Trophoblast cell (in vitro differentiated cells and primary cell): ENCODE measurements at regions not wholly inside any gene's neighbourhood (a gene's known extent, or its start where the extent isn't known, plus 50 kb on each side); places are given as distances from the start of the nearest gene placed in this dataset.

Source experiments
- DNase-seq, 2 donors: peaks; one replicate each; pipeline ENCODE4 v3.0.0-alpha.2; 2016
- H2AFZ ChIP-seq: 2 replicates; pipeline ENCODE4 v1.6.1; 2013; ENCODE audit warnings: low read length, moderate library complexity, mild to moderate bottlenecking; ENCODE audit not compliant: insufficient read depth, poor library complexity
- H2AK5ac ChIP-seq: 2 replicates; pipeline ENCODE4 v1.6.1; 2013; ENCODE audit warnings: mild to moderate bottlenecking, low read length
- H2BK120ac ChIP-seq: 2 replicates; pipeline ENCODE4 v1.6.1; 2013; ENCODE audit warnings: low read length, mild to moderate bottlenecking, moderate library complexity; ENCODE audit not compliant: insufficient read depth, poor library complexity
- H2BK12ac ChIP-seq: 2 replicates; pipeline ENCODE4 v1.6.1; 2013; ENCODE audit warnings: mild to moderate bottlenecking, low read length, moderate library complexity
- H2BK5ac ChIP-seq: 2 replicates; pipeline ENCODE4 v1.6.1; 2013; ENCODE audit warnings: low read length, low read depth, moderate library complexity, mild to moderate bottlenecking; ENCODE audit not compliant: poor library complexity
- H3K14ac ChIP-seq: 2 replicates; pipeline ENCODE4 v1.6.1; 2013; ENCODE audit warnings: mild to moderate bottlenecking, low read length
- H3K18ac ChIP-seq: 2 replicates; pipeline ENCODE4 v1.6.1; 2013; ENCODE audit warnings: mild to moderate bottlenecking, low read length
- H3K23ac ChIP-seq: 2 replicates; pipeline ENCODE4 v1.6.1; 2013; ENCODE audit warnings: low read length
- H3K27ac ChIP-seq: 2 replicates; pipeline ENCODE4 v1.5.1; 2013; ENCODE audit warnings: low read depth, mild to moderate bottlenecking, inconsistent platforms, low read length, moderate library complexity
- H3K27me3 ChIP-seq: 2 replicates; pipeline ENCODE4 v1.6.1; 2013; ENCODE audit warnings: inconsistent platforms, mild to moderate bottlenecking, low read length, moderate library complexity; ENCODE audit not compliant: insufficient read depth
- H3K36me3 ChIP-seq, 2 experiments: 1 replicate in 1 of 2; 2 replicates in 1 of 2; pipeline ENCODE4 v1.6.1; 2013; ENCODE audit warnings: low read length in 2 of 2, mild to moderate bottlenecking in 2 of 2, moderate library complexity in 1 of 2; ENCODE audit not compliant: insufficient read depth in 2 of 2, control insufficient read depth in 1 of 2
- H3K4ac ChIP-seq: 2 replicates; pipeline ENCODE4 v1.6.1; 2013; ENCODE audit warnings: low read depth, mild to moderate bottlenecking, low read length, moderate library complexity
- H3K4me1 ChIP-seq, 2 experiments: 1 replicate in 1 of 2; 2 replicates in 1 of 2; pipeline ENCODE4 v1.6.1; 2013; ENCODE audit warnings: low read length in 2 of 2, mild to moderate bottlenecking in 2 of 2, moderate library complexity in 1 of 2; ENCODE audit not compliant: insufficient read depth in 2 of 2, control insufficient read depth in 1 of 2
- H3K4me2 ChIP-seq: 2 replicates; pipeline ENCODE4 v1.6.1; 2013; ENCODE audit warnings: inconsistent platforms, mild to moderate bottlenecking, low read length, moderate library complexity
- H3K4me3 ChIP-seq: 2 replicates; pipeline ENCODE4 v1.5.1; 2013; ENCODE audit warnings: mild to moderate bottlenecking, low read depth, low read length, inconsistent platforms
- H3K79me1 ChIP-seq: one replicate; pipeline ENCODE4 v1.6.1; 2013; ENCODE audit warnings: low read length
- H3K79me2 ChIP-seq: 2 replicates; pipeline ENCODE4 v1.6.1; 2013; ENCODE audit warnings: low read length, mild to moderate bottlenecking; ENCODE audit not compliant: control insufficient read depth, insufficient read depth, poor library complexity
- H3K9ac ChIP-seq: 2 replicates; pipeline ENCODE4 v1.6.1; 2013; ENCODE audit warnings: mild to moderate bottlenecking, low read length
- H3K9me3 ChIP-seq: 2 replicates; pipeline ENCODE4 v1.6.1; 2013; ENCODE audit warnings: low read depth, mild to moderate bottlenecking, control low read depth, inconsistent platforms, low read length; ENCODE audit not compliant: insufficient read depth
- H4K12ac ChIP-seq: 2 replicates; pipeline ENCODE4 v1.6.1; 2013; ENCODE audit warnings: low read depth, mild to moderate bottlenecking, low read length, moderate library complexity
- H4K8ac ChIP-seq: 2 replicates; pipeline ENCODE4 v1.6.1; 2013; ENCODE audit warnings: low read depth, mild to moderate bottlenecking, low read length, moderate library complexity
- H4K91ac ChIP-seq: one replicate; pipeline ENCODE4 v1.6.1; 2013; ENCODE audit warnings: low read depth, mild to moderate bottlenecking, low read length, moderate library complexity
- WGBS: extraction: QIAGEN DNeasy Blood & Tissue Kit; methylation state at CpG from one replicate; pipeline ENCODE4 v1.1.7; 2013; ENCODE audit warnings: missing lambda C conversion rate; ENCODE audit not compliant: insufficient read length, insufficient coverage; ENCODE audit errors: extremely low coverage; 5-methylcytosine and 5-hydroxymethylcytosine counted together

DNA sequence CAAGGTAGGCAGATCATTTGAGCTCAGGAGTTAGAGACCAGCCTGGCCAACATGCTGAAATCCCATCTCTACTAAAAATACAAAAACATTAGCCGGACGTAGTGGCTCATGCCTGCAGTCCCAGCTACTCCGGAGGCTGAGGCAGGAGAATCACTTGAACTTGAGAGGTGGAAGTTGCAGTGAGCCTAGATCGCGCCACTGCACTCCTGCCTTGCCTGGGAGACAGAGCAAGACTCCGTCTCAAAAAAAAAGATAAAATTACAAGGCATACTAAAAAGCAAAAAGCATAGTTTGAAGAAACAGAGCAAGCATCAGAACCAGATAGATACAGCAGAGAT, 61.2 kb upstream of the CDC42BPA start:
- Histone ChIP-seq H3K36me3 (no peaks in the 10 kb centered on the region), H4K12ac (no peak overlapping the region), H3K23ac (no peak overlapping the region), H3K27me3 (no peaks in the 10 kb centered on the region), H3K4me3 (no peak overlapping the region), H2AK5ac (no peak overlapping the region), H4K91ac (no peak overlapping the region), H3K14ac (no peak overlapping the region), H3K27ac (no peak overlapping the region), H3K18ac (no peak overlapping the region), H2BK5ac (no peak overlapping the region), H3K4ac (no peak overlapping the region), H2BK120ac (no peak overlapping the region), H3K4me1 (no peaks in the 10 kb centered on the region), H3K9me3 (no peaks in the 10 kb centered on the region), H4K8ac (no peak overlapping the region), H3K79me2 (no peaks in the 10 kb centered on the region), H3K9ac (no peak overlapping the region), H3K4me2 (no peak overlapping the region), H2AFZ (no peak overlapping the region), H3K79me1 (no peaks in the 10 kb centered on the region), H2BK12ac (no peak overlapping the region)
- no CpG with 5 or more reads among the region's 6 CpGs for WGBS
- no peak for DNase-seq

DNA sequence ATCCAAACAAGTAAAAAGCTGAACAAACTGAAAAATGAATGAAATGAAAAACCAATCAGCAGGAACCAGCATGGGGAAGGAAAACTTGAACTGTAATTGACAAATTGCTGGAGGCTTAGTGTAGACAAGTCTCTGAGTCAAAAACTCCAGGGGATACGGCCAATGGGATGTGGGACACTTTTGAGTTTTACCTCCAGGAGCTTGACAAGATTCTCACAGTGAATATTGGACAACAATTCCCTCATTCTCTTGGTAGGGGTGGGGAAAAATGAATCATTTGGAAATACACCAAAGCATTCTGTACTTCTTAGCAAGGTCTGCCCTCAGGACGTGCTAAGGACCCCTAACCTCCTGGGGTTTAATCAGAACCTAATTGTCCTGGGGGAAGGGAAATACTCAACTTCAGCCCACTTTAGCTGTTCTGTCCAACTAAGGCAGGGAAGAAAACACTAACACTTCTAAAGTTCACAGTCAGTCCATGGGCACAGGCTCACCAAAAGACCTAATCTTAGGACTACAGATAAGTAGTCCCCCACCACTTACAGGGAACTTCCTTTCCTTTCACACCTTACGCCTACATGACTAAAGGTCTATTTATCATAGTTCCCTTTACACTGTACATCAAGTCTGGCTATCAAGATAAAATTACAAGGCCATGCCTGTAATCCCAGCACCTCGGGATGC, 60.7 kb upstream of the CDC42BPA start:
- no peak overlapping the region for H3K27ac ChIP-seq
- H3K4me1 ChIP-seq = no peaks in the 10 kb centered on the region
- no peaks in the 10 kb centered on the region for H3K79me1 ChIP-seq
- no peaks in the 10 kb centered on the region for H3K9me3 ChIP-seq
- H3K27me3 ChIP-seq = no peaks in the 10 kb centered on the region
- no peak overlapping the region for H2AFZ ChIP-seq
- H3K4me3 ChIP-seq = no peak overlapping the region
- no peak overlapping the region for H3K14ac ChIP-seq
- H2BK12ac ChIP-seq = no peak overlapping the region
- no peak overlapping the region for H4K91ac ChIP-seq
- H4K8ac ChIP-seq = no peak overlapping the region
- H2BK120ac ChIP-seq = no peak overlapping the region
- WGBS = no CpG with 5 or more reads among the region's 4 CpGs
- H3K79me2 ChIP-seq = no peaks in the 10 kb centered on the region
- no peak overlapping the region for H4K12ac ChIP-seq
- H3K4me2 ChIP-seq = no peak overlapping the region
- H2AK5ac ChIP-seq = no peak overlapping the region
- no peak overlapping the region for H3K4ac ChIP-seq
- H3K23ac ChIP-seq = no peak overlapping the region
- H2BK5ac ChIP-seq = no peak overlapping the region
- no peak for DNase-seq
- no peaks in the 10 kb centered on the region for H3K36me3 ChIP-seq
- H3K18ac ChIP-seq = no peak overlapping the region
- H3K9ac ChIP-seq = no peak overlapping the region

GRCh38 chr1:227378181-227378580, 59.9 kb upstream of the CDC42BPA start:
- Histone ChIP-seq H2AK5ac (no peak overlapping the region), H3K9me3 (no peaks in the 10 kb centered on the region), H3K4me2 (no peak overlapping the region), H3K27me3 (no peaks in the 10 kb centered on the region), H3K27ac (no peak overlapping the region), H3K9ac (no peak overlapping the region), H4K12ac (no peak overlapping the region), H4K91ac (no peak overlapping the region), H3K79me1 (no peaks in the 10 kb centered on the region), H3K79me2 (no peaks in the 10 kb centered on the region), H3K4me1 (no peaks in the 10 kb centered on the region), H3K4ac (no peak overlapping the region), H4K8ac (no peak overlapping the region), H2AFZ (no peak overlapping the region), H2BK5ac (no peak overlapping the region), H3K18ac (no peak overlapping the region), H2BK120ac (no peak overlapping the region), H3K23ac (no peak overlapping the region), H2BK12ac (no peak overlapping the region), H3K36me3 (no peaks in the 10 kb centered on the region), H3K4me3 (no peak overlapping the region), H3K14ac (no peak overlapping the region)
- DNase-seq = no peak
- no CpG with 5 or more reads among the region's 2 CpGs for WGBS

DNA sequence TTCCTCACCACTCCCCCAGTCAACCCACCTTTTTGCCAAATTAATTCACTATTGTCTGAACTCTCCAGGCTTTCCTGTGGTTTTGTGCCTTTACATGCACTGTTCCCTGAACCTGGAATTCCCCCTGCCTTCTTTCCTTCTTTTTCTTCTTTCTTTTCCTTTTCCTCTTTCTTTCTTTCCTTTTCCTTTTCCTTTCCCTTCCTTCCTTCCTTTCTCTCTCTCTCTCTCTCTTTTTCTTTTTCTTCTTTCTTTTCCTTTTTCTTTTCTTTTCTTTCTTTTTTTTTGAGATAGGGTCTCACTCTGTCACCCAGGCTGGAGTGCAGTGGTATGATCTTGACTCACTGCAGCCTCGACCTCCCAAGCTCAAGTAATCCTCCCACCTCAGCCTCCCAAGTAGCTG, 56.6 kb upstream of the CDC42BPA start:
- no peaks in the 10 kb centered on the region for H3K79me2 ChIP-seq
- no peak overlapping the region for H3K4me3 ChIP-seq
- H3K4me1 ChIP-seq = no peaks in the 10 kb centered on the region
- no peaks in the 10 kb centered on the region for H3K79me1 ChIP-seq
- H2AFZ ChIP-seq = no peak overlapping the region
- H3K14ac ChIP-seq = no peak overlapping the region
- no peaks in the 10 kb centered on the region for H3K36me3 ChIP-seq
- no peak overlapping the region for H4K91ac ChIP-seq
- no peak overlapping the region for H4K12ac ChIP-seq
- no peak overlapping the region for H2AK5ac ChIP-seq
- H3K9ac ChIP-seq = no peak overlapping the region
- no CpG with 5 or more reads among the region's 1 CpG for WGBS
- H3K4ac ChIP-seq = no peak overlapping the region
- H3K27ac ChIP-seq = no peak overlapping the region
- H3K23ac ChIP-seq = no peak overlapping the region
- H2BK12ac ChIP-seq = no peak overlapping the region
- no peak overlapping the region for H2BK120ac ChIP-seq
- no peaks in the 10 kb centered on the region for H3K27me3 ChIP-seq
- no peaks in the 10 kb centered on the region for H3K9me3 ChIP-seq
- H3K4me2 ChIP-seq = no peak overlapping the region
- H4K8ac ChIP-seq = no peak overlapping the region
- H2BK5ac ChIP-seq = no peak overlapping the region
- no peak overlapping the region for H3K18ac ChIP-seq
- DNase-seq = no peak
